Mammary epithelial cell (primary cell): ENCODE measurements at regions not wholly inside any gene's neighbourhood (a gene's known extent, or its start where the extent isn't known, plus 50 kb on each side); places are given as distances from the start of the nearest gene placed in this dataset.

Experiments
- EZH2 ChIP-seq: IDR thresholded peaks from 2 replicates; pipeline ENCODE4 v1.6.1; 2012; ENCODE audit warnings: low read length, inconsistent platforms, borderline replicate concordance
- TF ChIP-seq, protein P1 (sequence below), 2 donors: IDR thresholded peaks in 1 of 2; conservative IDR thresholded peaks in 1 of 2; 2 replicates each; pipeline ENCODE4 v1.5.1; 2011 to 2012; ENCODE audit warnings: inconsistent platforms in 2 of 2, low read length in 2 of 2, mild to moderate bottlenecking in 2 of 2, control low read depth in 1 of 2, low read depth in 1 of 2; ENCODE audit not compliant: insufficient read depth in 1 of 2; ENCODE audit errors: extremely low read depth in 1 of 2

DNA sequence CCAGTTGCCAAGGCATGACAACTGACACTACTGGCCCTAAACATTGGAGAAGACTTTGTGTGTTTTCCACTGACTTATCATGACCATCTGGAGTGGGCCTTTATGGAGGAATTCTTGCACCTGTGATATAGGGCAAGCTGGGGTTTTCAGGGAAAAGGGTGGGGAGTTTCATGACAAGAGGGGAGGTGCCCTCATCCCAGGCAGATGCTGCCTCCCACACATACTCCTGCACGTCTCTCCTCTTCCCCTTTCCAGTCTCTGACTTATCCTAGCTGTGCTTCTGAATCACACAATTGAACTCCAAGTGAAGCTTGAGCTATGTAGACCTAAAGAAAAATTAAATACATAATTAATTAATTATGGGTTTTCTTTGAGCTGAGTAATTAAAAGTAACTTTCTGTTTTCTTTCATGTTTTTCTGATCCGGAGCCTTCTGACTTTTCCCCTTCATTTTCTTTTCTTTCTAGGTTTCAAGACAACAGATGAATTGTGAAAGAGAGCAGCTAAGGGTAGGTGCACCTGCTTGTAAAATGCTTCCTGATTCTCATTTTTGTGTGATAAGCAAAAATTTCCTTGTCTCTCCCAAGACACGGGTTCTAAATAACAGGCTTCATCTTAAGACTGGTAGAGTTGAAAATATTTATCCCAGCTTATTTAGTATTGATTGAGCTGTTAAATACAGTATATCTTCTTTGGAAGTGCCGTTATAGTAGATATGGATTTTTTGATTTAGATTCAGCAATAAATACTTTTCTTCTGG is 280.9 kb upstream of the RBFOX1 start:
- TF ChIP-seq, protein P1, sequence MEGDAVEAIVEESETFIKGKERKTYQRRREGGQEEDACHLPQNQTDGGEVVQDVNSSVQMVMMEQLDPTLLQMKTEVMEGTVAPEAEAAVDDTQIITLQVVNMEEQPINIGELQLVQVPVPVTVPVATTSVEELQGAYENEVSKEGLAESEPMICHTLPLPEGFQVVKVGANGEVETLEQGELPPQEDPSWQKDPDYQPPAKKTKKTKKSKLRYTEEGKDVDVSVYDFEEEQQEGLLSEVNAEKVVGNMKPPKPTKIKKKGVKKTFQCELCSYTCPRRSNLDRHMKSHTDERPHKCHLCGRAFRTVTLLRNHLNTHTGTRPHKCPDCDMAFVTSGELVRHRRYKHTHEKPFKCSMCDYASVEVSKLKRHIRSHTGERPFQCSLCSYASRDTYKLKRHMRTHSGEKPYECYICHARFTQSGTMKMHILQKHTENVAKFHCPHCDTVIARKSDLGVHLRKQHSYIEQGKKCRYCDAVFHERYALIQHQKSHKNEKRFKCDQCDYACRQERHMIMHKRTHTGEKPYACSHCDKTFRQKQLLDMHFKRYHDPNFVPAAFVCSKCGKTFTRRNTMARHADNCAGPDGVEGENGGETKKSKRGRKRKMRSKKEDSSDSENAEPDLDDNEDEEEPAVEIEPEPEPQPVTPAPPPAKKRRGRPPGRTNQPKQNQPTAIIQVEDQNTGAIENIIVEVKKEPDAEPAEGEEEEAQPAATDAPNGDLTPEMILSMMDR (conservative IDR thresholded peaks at IDR 0.05 in 1 of 2, IDR thresholded peaks at IDR 0.05 in 1 of 2; ENCODE audit: extremely low read depth in 1 of 2, insufficient read depth in 1 of 2, low read depth in 1 of 2, low read length in 2 of 2) = no peak
- no peak for TF ChIP-seq EZH2
